GM23248 (cell line): ENCODE measurements at regions not wholly inside any gene's neighbourhood (a gene's known extent, or its start where the extent isn't known, plus 50 kb on each side); places are given as distances from the start of the nearest gene placed in this dataset.

Experiments used
- DNase-seq: peaks from one replicate; pipeline ENCODE4 v3.0.0-alpha.2; 2015
- H2AFZ ChIP-seq: fragments of 200-600 bp; sonication (generic); 2 replicates; pipeline ENCODE4 v1.6.1; 2016; ENCODE audit warnings: antibody characterized with exemption
- H3F3A ChIP-seq: fragments of 200-600 bp; sonication (generic); 2 replicates; pipeline ENCODE4 v1.6.1; 2016; ENCODE audit warnings: mild to moderate bottlenecking, antibody characterized with exemption, mixed run types; ENCODE audit not compliant: insufficient read depth
- H3K27ac ChIP-seq: fragments of 200-600 bp; sonication (generic); 2 replicates; pipeline ENCODE4 v1.5.1; 2016; ENCODE audit warnings: mild to moderate bottlenecking
- H3K27me3 ChIP-seq: fragments of 200-600 bp; sonication (generic); replicated peaks from 2 replicates; pipeline ENCODE4 v1.6.1; 2016; ENCODE audit warnings: mild to moderate bottlenecking; ENCODE audit not compliant: insufficient read depth
- H3K36me3 ChIP-seq: fragments of 200-600 bp; sonication (generic); 2 replicates; pipeline ENCODE4 v1.6.1; 2016; ENCODE audit warnings: low read depth, mild to moderate bottlenecking
- H3K4me1 ChIP-seq: fragments of 200-600 bp; sonication (generic); 2 replicates; pipeline ENCODE4 v1.6.1; 2016; ENCODE audit warnings: mild to moderate bottlenecking; ENCODE audit not compliant: insufficient read depth
- H3K4me2 ChIP-seq: fragments of 200-600 bp; sonication (generic); one replicate; pipeline ENCODE4 v1.6.1; 2016; ENCODE audit warnings: mild to moderate bottlenecking; ENCODE audit not compliant: unreplicated experiment
- H3K4me3 ChIP-seq: fragments of 200-600 bp; sonication (generic); 2 replicates; pipeline ENCODE4 v1.5.1; 2016; ENCODE audit warnings: mild to moderate bottlenecking
- H3K79me2 ChIP-seq: fragments of 200-600 bp; sonication (generic); 2 replicates; pipeline ENCODE4 v1.6.1; 2016; ENCODE audit warnings: mild to moderate bottlenecking; ENCODE audit not compliant: insufficient read depth
- H3K9ac ChIP-seq: fragments of 200-600 bp; sonication (generic); 2 replicates; pipeline ENCODE4 v1.6.1; 2016; ENCODE audit warnings: mild to moderate bottlenecking
- H3K9me2 ChIP-seq: fragments of 200-600 bp; sonication (generic); 2 replicates; pipeline ENCODE4 v1.6.1; 2016; ENCODE audit warnings: mixed run types, mild to moderate bottlenecking, moderate library complexity; ENCODE audit not compliant: insufficient read depth
- H3K9me3 ChIP-seq: fragments of 200-600 bp; sonication (generic); one replicate; pipeline ENCODE4 v1.6.1; 2017; ENCODE audit warnings: low read depth
- H4K20me1 ChIP-seq: fragments of 200-600 bp; sonication (generic); 2 replicates; pipeline ENCODE4 v1.6.0; 2016; ENCODE audit not compliant: insufficient read depth
- EZH2 ChIP-seq: fragments of 200-600 bp; sonication (generic); IDR thresholded peaks from 2 replicates; pipeline ENCODE4 v1.6.1; 2018; ENCODE audit warnings: antibody characterized with exemption, mild to moderate bottlenecking; ENCODE audit not compliant: insufficient read depth, poor library complexity, severe bottlenecking
- EZH2phosphoT487 ChIP-seq: fragments of 200-600 bp; sonication (generic); IDR thresholded peaks from 2 replicates; pipeline ENCODE4 v1.6.1; 2018; ENCODE audit warnings: antibody characterized with exemption, moderate library complexity, mild to moderate bottlenecking, low read depth; ENCODE audit not compliant: insufficient read depth
- WGBS, 2 experiments: methylation state at CpG; one replicate each; pipeline ENCODE4 v1.1.6; 2015 to 2017; ENCODE audit warnings: low lambda C conversion rate in 2 of 2, low coverage in 1 of 2; ENCODE audit errors: missing lambda C conversion rate in 2 of 2; 5-methylcytosine and 5-hydroxymethylcytosine counted together
- in situ Hi-C: fragments of 300-500 bp; cut with MboI; formaldehyde crosslinking; loops from 2 replicates; pipeline ENCODE4 v1.15.0; 2020

GRCh38 chr11:127931803-127932202, 655.6 kb downstream of the ETS1 start:
- DNase-seq, result no peak
- H3K9me3 ChIP-seq, result no peaks in the 10 kb centered on the region
- no peak overlapping the region for H3K27ac ChIP-seq
- H3K4me3 ChIP-seq, result no peak overlapping the region
- no peaks in the 10 kb centered on the region for H3K4me1 ChIP-seq
- H3K4me2 ChIP-seq, result no peak overlapping the region
- no peaks in the 10 kb centered on the region for H3K27me3 ChIP-seq
- 79 to 85% methylated on average over 7 of the region's 7 CpGs for WGBS, 2 experiments
- no peaks in the 10 kb centered on the region for H3K36me3 ChIP-seq
- no peaks in the 10 kb centered on the region for H3F3A ChIP-seq
- H3K79me2 ChIP-seq, result no peaks in the 10 kb centered on the region
- TF ChIP-seq EZH2, result no peak
- TF ChIP-seq EZH2phosphoT487, result no peak
- no peaks in the 10 kb centered on the region for H4K20me1 ChIP-seq
- no peaks in the 10 kb centered on the region for H3K9me2 ChIP-seq
- no peak overlapping the region for H3K9ac ChIP-seq
- no peak overlapping the region for H2AFZ ChIP-seq
- in situ Hi-C loops, result no loop called here

DNA sequence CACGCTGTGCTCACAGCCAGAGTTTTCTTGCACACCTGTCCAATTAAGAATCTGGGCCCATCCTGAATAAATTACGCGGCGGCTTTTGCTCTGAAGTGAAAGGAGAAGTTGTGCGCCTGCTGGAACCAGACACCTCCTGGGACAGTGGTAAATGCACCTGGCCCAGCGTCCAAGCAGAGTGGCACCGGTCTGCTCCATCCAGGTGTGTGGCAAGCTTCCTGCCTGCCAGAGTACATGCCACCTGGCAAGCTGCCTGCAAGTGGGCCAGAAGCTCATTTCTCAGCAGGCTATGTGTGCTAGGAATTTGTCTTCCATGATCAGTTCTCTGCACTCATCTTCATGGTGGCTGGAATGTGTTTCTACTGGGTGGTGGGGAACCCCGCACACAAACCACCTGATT, 660.6 kb downstream of the ETS1 start:
- TF ChIP-seq EZH2phosphoT487 (no peak), EZH2 (no peak)
- in situ Hi-C loops, result no loop called here

GRCh38 chr11:127925475-127925874, 661.9 kb downstream of the ETS1 start:
- H3K4me3 ChIP-seq, result no peak overlapping the region
- in situ Hi-C loops, result no loop called here
- no peaks in the 10 kb centered on the region for H3K27me3 ChIP-seq
- 12 to 14% methylated on average over 4 of the region's 4 CpGs for WGBS, 2 experiments
- no peaks in the 10 kb centered on the region for H4K20me1 ChIP-seq
- no peaks in the 10 kb centered on the region for H3K79me2 ChIP-seq
- H3K36me3 ChIP-seq, result no peaks in the 10 kb centered on the region
- H3K9me3 ChIP-seq, result no peaks in the 10 kb centered on the region
- H3K4me1 ChIP-seq, result peaks cover 7% of the 10 kb centered on the region; the same call in 1 of the 2 replicates
- H3K27ac ChIP-seq, result no peak overlapping the region
- H2AFZ ChIP-seq, result no peak overlapping the region
- H3K4me2 ChIP-seq, result no peak overlapping the region
- H3F3A ChIP-seq, result peaks cover 5% of the 10 kb centered on the region
- no peak for TF ChIP-seq EZH2phosphoT487
- TF ChIP-seq EZH2, result no peak
- no peak overlapping the region for H3K9ac ChIP-seq
- peak; percentile 63 for DNase-seq
- no peaks in the 10 kb centered on the region for H3K9me2 ChIP-seq

More for the DNA sequence above, 660.6 kb downstream of the ETS1 start:
- Histone ChIP-seq H4K20me1 (no peaks in the 10 kb centered on the region), H3F3A (no peaks in the 10 kb centered on the region), H3K9ac (no peak overlapping the region), H3K4me1 (peaks cover 7% of the 10 kb centered on the region; the same call in 1 of the 2 replicates), H3K9me3 (no peaks in the 10 kb centered on the region), H3K4me3 (no peak overlapping the region), H3K27ac (no peak overlapping the region), H3K36me3 (no peaks in the 10 kb centered on the region), H3K9me2 (no peaks in the 10 kb centered on the region), H3K4me2 (no peak overlapping the region), H2AFZ (no peak overlapping the region), H3K27me3 (no peaks in the 10 kb centered on the region), H3K79me2 (no peaks in the 10 kb centered on the region)
- no peak for DNase-seq
- 37 to 51% methylated on average over 8 of the region's 8 CpGs for WGBS, 2 experiments

GRCh38 chr11:127919206-127920000, 668.0 kb downstream of the ETS1 start:
- Histone ChIP-seq H3K79me2 (no peaks in the 10 kb centered on the region), H3K27me3 (no peaks in the 10 kb centered on the region), H3K4me1 (peaks cover 9% of the 10 kb centered on the region), H3K4me3 (no peak overlapping the region), H3K9ac (no peak overlapping the region), H3K9me3 (no peaks in the 10 kb centered on the region), H3K4me2 (no peak overlapping the region), H3K27ac (peak overlapping the region; percentile 79), H3K9me2 (no peaks in the 10 kb centered on the region), H4K20me1 (no peaks in the 10 kb centered on the region), H2AFZ (no peak overlapping the region), H3F3A (peaks cover 28% of the 10 kb centered on the region), H3K36me3 (no peaks in the 10 kb centered on the region)
- TF ChIP-seq EZH2phosphoT487 (no peak), EZH2 (no peak)
- 22 to 24% methylated on average over 2 of the region's 2 CpGs for WGBS, 2 experiments
- DNase-seq, result peak; percentile 91
- in situ Hi-C loops, result no loop called here

DNA sequence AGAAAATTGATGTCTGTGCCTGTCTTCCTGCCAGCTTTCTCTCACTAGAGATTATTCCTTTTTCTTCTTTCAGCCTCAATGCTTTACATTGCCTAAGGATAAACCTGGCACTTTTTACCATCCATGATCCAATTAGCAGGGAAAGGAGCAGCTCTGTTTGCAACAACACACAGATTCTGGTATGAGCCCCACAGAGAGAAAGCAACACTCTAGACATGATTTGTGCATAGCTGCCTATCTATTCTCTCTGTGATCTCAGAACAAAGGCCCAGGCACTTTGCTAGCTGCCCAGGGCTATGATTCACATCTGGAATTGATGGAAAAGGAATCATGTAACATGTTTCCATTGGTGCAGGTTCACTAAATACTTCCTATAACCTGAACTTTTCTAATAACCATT, 685.0 kb downstream of the ETS1 start:
- TF ChIP-seq EZH2, result no peak
- TF ChIP-seq EZH2phosphoT487, result no peak
- no peaks in the 10 kb centered on the region for H3K27me3 ChIP-seq
- no peaks in the 10 kb centered on the region for H4K20me1 ChIP-seq
- no peak overlapping the region for H3K4me2 ChIP-seq
- no peaks in the 10 kb centered on the region for H3K9me2 ChIP-seq
- H2AFZ ChIP-seq, result no peak overlapping the region
- H3K9me3 ChIP-seq, result no peaks in the 10 kb centered on the region
- H3K4me3 ChIP-seq, result no peak overlapping the region
- in situ Hi-C loops, result no loop called here
- H3K79me2 ChIP-seq, result no peaks in the 10 kb centered on the region
- no peak overlapping the region for H3K9ac ChIP-seq
- no peaks in the 10 kb centered on the region for H3K4me1 ChIP-seq
- H3K27ac ChIP-seq, result no peak overlapping the region
- no peaks in the 10 kb centered on the region for H3K36me3 ChIP-seq
- no peaks in the 10 kb centered on the region for H3F3A ChIP-seq
- no peak for DNase-seq
